ENCODE measurements at regions not wholly inside any gene's neighbourhood (a gene's known extent, or its start where the extent isn't known, plus 50 kb on each side); places are given as distances from the start of the nearest gene placed in this dataset.

DNA sequence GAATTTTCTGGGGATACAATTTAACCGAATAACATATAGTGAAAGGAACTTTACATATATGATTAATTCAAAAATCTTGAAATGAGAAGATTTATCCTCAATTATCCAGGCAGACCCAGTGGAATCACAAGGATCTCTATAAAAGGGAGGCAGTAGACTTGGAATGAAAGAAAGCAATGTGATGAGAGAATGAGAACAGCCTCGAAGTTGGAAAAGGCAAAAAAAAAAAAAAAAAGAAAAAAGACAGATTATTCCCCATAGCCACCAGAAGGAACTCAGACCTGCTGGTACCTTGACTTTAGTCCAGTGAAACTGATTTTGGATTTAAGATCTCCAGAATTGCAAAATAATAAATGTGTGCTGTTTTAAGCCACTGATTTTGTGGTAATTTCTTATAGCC is 416.3 kb upstream of the OR4E1 start:
- no peak overlapping the region for H2AFZ ChIP-seq (ENCODE audit: insufficient read depth, low read depth, low read length, poor library complexity, severe bottlenecking)
- Mint-ChIP-seq H3K27ac (no peak overlapping the region), H3K4me1 (peaks cover 4% of the 10 kb centered on the region), H3K4me3 (no peak overlapping the region), H3K36me3 (no peaks in the 10 kb centered on the region), H3K27me3 (ENCODE audit: low read depth in 3 of 3) (no peaks in the 10 kb centered on the region), H3K9me3 (no peaks in the 10 kb centered on the region)
- H3K27ac ChIP-seq (ENCODE audit: low read depth in 1 of 2, low read length in 2 of 2): no peak overlapping the region
- no peaks in the 10 kb centered on the region for H3K9me3 ChIP-seq (replicated peaks in 1 of 2; ENCODE audit: control insufficient read depth in 1 of 2, insufficient read depth in 1 of 2, low read length in 2 of 2)
- no peaks in the 10 kb centered on the region for H3K27me3 ChIP-seq (ENCODE audit: control insufficient read depth in 2 of 2, insufficient read depth in 2 of 2, low read length in 2 of 2)
- TF ChIP-seq, protein P1, sequence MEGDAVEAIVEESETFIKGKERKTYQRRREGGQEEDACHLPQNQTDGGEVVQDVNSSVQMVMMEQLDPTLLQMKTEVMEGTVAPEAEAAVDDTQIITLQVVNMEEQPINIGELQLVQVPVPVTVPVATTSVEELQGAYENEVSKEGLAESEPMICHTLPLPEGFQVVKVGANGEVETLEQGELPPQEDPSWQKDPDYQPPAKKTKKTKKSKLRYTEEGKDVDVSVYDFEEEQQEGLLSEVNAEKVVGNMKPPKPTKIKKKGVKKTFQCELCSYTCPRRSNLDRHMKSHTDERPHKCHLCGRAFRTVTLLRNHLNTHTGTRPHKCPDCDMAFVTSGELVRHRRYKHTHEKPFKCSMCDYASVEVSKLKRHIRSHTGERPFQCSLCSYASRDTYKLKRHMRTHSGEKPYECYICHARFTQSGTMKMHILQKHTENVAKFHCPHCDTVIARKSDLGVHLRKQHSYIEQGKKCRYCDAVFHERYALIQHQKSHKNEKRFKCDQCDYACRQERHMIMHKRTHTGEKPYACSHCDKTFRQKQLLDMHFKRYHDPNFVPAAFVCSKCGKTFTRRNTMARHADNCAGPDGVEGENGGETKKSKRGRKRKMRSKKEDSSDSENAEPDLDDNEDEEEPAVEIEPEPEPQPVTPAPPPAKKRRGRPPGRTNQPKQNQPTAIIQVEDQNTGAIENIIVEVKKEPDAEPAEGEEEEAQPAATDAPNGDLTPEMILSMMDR (IDR thresholded peaks at IDR 0.05): no peak
- no CpG with 5 or more reads among the region's 2 CpGs for WGBS (ENCODE audit: insufficient coverage)
- no peaks in the 10 kb centered on the region for H3K4me1 ChIP-seq (ENCODE audit: control insufficient read depth in 1 of 2, insufficient read depth in 2 of 2, low read length in 2 of 2)
- H3K4me3 ChIP-seq (replicated peaks in 1 of 3; ENCODE audit: low read depth in 2 of 3, low read length in 3 of 3): no peak overlapping the region
- no peak for DNase-seq
- intact Hi-C loops (cut with micrococcal nuclease): no loop called here
- no peak overlapping the region for H3K9ac ChIP-seq (ENCODE audit: insufficient read depth, low read length, poor library complexity, severe bottlenecking)
- no peaks in the 10 kb centered on the region for H3K79me2 ChIP-seq (ENCODE audit: insufficient read depth, low read length)
- H4K20me1 ChIP-seq (ENCODE audit: insufficient read depth, low read length): no peaks in the 10 kb centered on the region
- H3K4me2 ChIP-seq (replicated peaks; ENCODE audit: extremely low read depth, low read length, poor library complexity, severe bottlenecking): no peak overlapping the region
- H3K36me3 ChIP-seq (replicated peaks in 1 of 2; ENCODE audit: control insufficient read depth in 1 of 2, insufficient read depth in 2 of 2, low read length in 2 of 2): no peaks in the 10 kb centered on the region

DNA sequence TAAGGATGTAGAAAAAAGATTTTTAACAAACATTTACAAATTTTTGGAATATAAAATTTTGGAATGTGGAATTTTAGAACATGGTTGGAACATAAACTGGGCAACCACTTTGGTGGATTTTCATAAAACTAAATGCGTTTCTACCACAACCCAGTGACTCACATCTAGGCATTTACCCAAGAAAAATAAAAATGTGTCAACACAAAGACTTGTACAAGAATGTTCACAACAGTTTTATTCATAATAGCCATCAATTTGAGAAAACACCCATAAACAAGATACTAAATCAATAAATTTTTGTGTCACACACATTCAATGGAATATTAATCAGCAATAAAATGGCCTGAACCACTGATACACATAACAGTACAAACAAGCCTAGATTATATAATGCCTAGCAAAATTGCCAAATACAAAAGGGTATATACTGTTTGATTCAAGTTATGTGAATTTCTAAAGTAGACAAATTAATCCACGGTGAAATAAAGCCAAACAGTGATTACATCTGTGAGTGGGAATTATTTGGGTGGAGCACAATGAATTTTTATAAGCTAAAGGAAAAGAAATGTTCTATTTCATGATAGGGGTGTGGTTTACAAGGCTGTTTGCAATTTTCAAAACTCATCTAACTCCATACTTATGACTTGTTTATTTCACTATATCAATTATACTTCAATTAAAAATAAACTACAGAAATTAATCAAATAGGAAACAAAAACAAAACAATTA is 415.2 kb upstream of the OR4E1 start:
- intact Hi-C loops (cut with micrococcal nuclease): no loop called here
- H3K4me3 Mint-ChIP-seq: no peak overlapping the region

More for the DNA sequence above, 415.2 kb upstream of the OR4E1 start:
- H3K36me3 ChIP-seq (replicated peaks in 1 of 2; ENCODE audit: control insufficient read depth in 1 of 2, insufficient read depth in 2 of 2, low read length in 2 of 2): no peaks in the 10 kb centered on the region
- Mint-ChIP-seq H3K27me3 (ENCODE audit: low read depth in 3 of 3) (no peaks in the 10 kb centered on the region), H3K27ac (no peak overlapping the region), H3K9me3 (no peaks in the 10 kb centered on the region), H3K4me1 (peaks cover 4% of the 10 kb centered on the region), H3K36me3 (no peaks in the 10 kb centered on the region)
- no peak overlapping the region for H2AFZ ChIP-seq (ENCODE audit: insufficient read depth, low read depth, low read length, poor library complexity, severe bottlenecking)
- H3K27me3 ChIP-seq (ENCODE audit: control insufficient read depth in 2 of 2, insufficient read depth in 2 of 2, low read length in 2 of 2): no peaks in the 10 kb centered on the region
- H3K4me2 ChIP-seq (replicated peaks; ENCODE audit: extremely low read depth, low read length, poor library complexity, severe bottlenecking): no peak overlapping the region
- WGBS (ENCODE audit: insufficient coverage): 100% methylated on average over 1 of the region's 2 CpGs
- no peak for DNase-seq
- H3K4me3 ChIP-seq (replicated peaks in 1 of 3; ENCODE audit: low read depth in 2 of 3, low read length in 3 of 3): no peak overlapping the region
- H3K79me2 ChIP-seq (ENCODE audit: insufficient read depth, low read length): no peaks in the 10 kb centered on the region
- H3K4me1 ChIP-seq (ENCODE audit: control insufficient read depth in 1 of 2, insufficient read depth in 2 of 2, low read length in 2 of 2): no peaks in the 10 kb centered on the region
- no peaks in the 10 kb centered on the region for H3K9me3 ChIP-seq (replicated peaks in 1 of 2; ENCODE audit: control insufficient read depth in 1 of 2, insufficient read depth in 1 of 2, low read length in 2 of 2)
- no peaks in the 10 kb centered on the region for H4K20me1 ChIP-seq (ENCODE audit: insufficient read depth, low read length)
- no peak overlapping the region for H3K9ac ChIP-seq (ENCODE audit: insufficient read depth, low read length, poor library complexity, severe bottlenecking)
- H3K27ac ChIP-seq (ENCODE audit: low read depth in 1 of 2, low read length in 2 of 2): no peak overlapping the region
- TF ChIP-seq, protein P1 (IDR thresholded peaks at IDR 0.05): no peak

Measured in CD14-positive monocyte (primary cell).